ENCODE measurements at regions not wholly inside any gene's neighbourhood (a gene's known extent, or its start where the extent isn't known, plus 50 kb on each side); places are given as distances from the start of the nearest gene placed in this dataset.
A peak's percentile ranks its signal among the peaks of the same experiment; 100 is the strongest.

DNA sequence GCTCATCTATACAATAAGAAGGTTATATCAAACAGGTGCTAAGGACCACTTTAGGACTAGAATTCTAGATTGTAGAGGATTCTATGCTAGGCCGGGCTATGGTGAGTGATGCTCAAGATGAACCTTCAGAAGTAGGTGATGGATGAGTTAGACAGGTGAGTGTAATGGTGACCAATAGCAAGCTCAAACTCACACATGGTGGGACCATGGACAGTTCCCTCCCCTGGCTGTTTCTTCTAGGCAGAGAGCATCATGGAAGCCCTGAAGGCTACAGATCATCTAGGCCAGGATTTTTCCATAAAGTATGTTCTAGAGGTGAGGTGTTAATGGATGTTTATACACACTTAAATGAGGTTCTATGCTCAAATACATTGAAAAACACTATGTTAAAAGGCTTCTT is 162.2 kb upstream of the WDR11 start:
- no peak overlapping the region for H3K4me2 ChIP-seq (ENCODE audit: extremely low read depth, insufficient read depth, low read length)
- H3K27ac ChIP-seq (ENCODE audit: insufficient read depth, low read length), result no peak overlapping the region
- no peak overlapping the region for H3K9ac ChIP-seq (ENCODE audit: insufficient read depth, low read length)
- H3K79me2 ChIP-seq (ENCODE audit: control insufficient read depth, insufficient read depth, low read length), result no peaks in the 10 kb centered on the region
- no peaks in the 10 kb centered on the region for H3K9me3 ChIP-seq (ENCODE audit: control insufficient read depth, insufficient read depth, low read depth, low read length)
- H2AFZ ChIP-seq (ENCODE audit: low read length), result no peak overlapping the region
- TF ChIP-seq, protein P1, sequence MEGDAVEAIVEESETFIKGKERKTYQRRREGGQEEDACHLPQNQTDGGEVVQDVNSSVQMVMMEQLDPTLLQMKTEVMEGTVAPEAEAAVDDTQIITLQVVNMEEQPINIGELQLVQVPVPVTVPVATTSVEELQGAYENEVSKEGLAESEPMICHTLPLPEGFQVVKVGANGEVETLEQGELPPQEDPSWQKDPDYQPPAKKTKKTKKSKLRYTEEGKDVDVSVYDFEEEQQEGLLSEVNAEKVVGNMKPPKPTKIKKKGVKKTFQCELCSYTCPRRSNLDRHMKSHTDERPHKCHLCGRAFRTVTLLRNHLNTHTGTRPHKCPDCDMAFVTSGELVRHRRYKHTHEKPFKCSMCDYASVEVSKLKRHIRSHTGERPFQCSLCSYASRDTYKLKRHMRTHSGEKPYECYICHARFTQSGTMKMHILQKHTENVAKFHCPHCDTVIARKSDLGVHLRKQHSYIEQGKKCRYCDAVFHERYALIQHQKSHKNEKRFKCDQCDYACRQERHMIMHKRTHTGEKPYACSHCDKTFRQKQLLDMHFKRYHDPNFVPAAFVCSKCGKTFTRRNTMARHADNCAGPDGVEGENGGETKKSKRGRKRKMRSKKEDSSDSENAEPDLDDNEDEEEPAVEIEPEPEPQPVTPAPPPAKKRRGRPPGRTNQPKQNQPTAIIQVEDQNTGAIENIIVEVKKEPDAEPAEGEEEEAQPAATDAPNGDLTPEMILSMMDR (conservative IDR thresholded peaks at IDR 0.05 in 1 of 2, IDR thresholded peaks at IDR 0.05 in 1 of 2; ENCODE audit: low read depth in 1 of 2, low read length in 2 of 2), result no peak
- TF ChIP-seq EZH2 (IDR thresholded peaks at IDR 0.05; ENCODE audit: low read length, missing control alignments), result no peak
- no peaks in the 10 kb centered on the region for H3K27me3 ChIP-seq (ENCODE audit: control insufficient read depth, insufficient read depth, low read length)
- no peaks in the 10 kb centered on the region for H3K4me1 ChIP-seq (ENCODE audit: control insufficient read depth, extremely low read depth, insufficient read depth, low read length)
- peak in 1 of 2 donors; percentile 3 for DNase-seq (ENCODE audit: low read depth in 2 of 2)
- no peak overlapping the region for H3K4me3 ChIP-seq (replicated peaks in 1 of 4; ENCODE audit: control extremely low read depth in 1 of 4, insufficient read depth in 1 of 4, low read depth in 3 of 4, low read length in 4 of 4)
- H3K36me3 ChIP-seq (ENCODE audit: control insufficient read depth, insufficient read depth, low read length), result no peaks in the 10 kb centered on the region
- H4K20me1 ChIP-seq (ENCODE audit: control insufficient read depth, extremely low read depth, insufficient read depth, low read length), result no peaks in the 10 kb centered on the region

DNA sequence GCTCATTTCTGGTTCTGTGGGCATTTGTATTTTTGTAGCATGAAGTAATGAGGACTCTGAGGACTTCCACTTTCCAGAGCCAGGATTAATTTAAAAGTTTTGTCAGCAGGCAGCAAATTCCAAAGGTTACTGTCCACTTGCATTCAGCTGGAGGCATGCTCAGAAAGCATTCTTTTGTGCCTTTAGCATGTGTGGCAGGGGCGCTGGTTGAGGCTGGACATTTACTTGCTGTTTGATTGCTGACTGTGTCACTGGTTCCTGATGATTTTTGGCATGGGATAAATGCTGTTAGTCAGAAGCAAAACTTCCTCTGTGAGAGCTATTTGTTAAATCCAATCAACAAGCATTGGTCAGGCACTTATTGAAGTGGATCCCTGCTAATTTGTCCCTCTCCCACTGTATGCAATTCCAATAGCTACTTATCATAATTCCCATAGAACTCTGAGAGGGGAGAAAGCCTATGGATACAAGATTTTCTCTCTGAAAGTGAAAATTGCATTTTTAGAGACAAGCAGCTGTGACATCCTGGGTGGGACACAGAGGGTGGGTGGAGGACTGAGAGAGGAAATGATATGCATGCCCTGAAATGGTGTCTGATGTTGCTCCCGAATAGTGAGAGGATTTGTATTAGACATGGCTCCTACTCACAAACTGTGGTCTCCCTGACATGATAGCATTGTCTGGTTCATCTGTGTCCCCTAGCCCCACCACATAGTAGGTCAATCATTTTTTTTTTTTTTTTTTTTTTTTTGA is 161.2 kb upstream of the WDR11 start:
- TF ChIP-seq, protein P1 (conservative IDR thresholded peaks at IDR 0.05 in 1 of 2, IDR thresholded peaks at IDR 0.05 in 1 of 2; ENCODE audit: low read depth in 1 of 2, low read length in 2 of 2), result no peak
- TF ChIP-seq EZH2 (IDR thresholded peaks at IDR 0.05; ENCODE audit: low read length, missing control alignments), result no peak
- H3K9me3 ChIP-seq (ENCODE audit: control insufficient read depth, insufficient read depth, low read depth, low read length), result no peaks in the 10 kb centered on the region
- peak in 1 of 2 donors; percentile 20 for DNase-seq (ENCODE audit: low read depth in 2 of 2)

DNA sequence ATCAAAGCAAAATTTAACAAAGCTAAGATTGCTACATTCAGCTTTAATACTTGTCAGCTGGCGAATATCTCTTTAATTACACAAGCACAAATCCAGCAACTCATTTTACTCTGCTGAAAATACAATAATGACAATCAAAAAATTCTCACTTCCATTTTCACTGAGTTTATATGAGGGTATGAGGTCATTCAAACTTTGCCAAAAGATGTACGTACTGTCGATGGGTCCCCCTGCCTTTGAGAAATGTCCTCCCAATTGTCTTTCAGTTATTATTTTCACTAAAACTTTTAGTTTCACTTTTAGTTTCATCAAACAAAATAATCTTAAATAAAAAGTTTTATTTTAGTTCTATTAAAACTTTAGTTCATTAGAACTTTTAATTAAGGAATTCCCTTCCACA is 159.5 kb upstream of the WDR11 start:
- Histone ChIP-seq H3K36me3 (ENCODE audit: control insufficient read depth, insufficient read depth, low read length) (no peaks in the 10 kb centered on the region), H3K9me3 (ENCODE audit: control insufficient read depth, insufficient read depth, low read depth, low read length) (no peaks in the 10 kb centered on the region), H3K9ac (ENCODE audit: insufficient read depth, low read length) (no peak overlapping the region), H4K20me1 (ENCODE audit: control insufficient read depth, extremely low read depth, insufficient read depth, low read length) (no peaks in the 10 kb centered on the region), H2AFZ (ENCODE audit: low read length) (no peak overlapping the region), H3K4me1 (ENCODE audit: control insufficient read depth, extremely low read depth, insufficient read depth, low read length) (no peaks in the 10 kb centered on the region), H3K4me2 (ENCODE audit: extremely low read depth, insufficient read depth, low read length) (no peak overlapping the region), H3K27me3 (ENCODE audit: control insufficient read depth, insufficient read depth, low read length) (no peaks in the 10 kb centered on the region), H3K4me3 (replicated peaks in 1 of 4; ENCODE audit: control extremely low read depth in 1 of 4, insufficient read depth in 1 of 4, low read depth in 3 of 4, low read length in 4 of 4) (peak overlapping the region in 1 of 4 experiments; percentile 27), H3K79me2 (ENCODE audit: control insufficient read depth, insufficient read depth, low read length) (no peaks in the 10 kb centered on the region), H3K27ac (ENCODE audit: insufficient read depth, low read length) (no peak overlapping the region)
- TF ChIP-seq, protein P1 (conservative IDR thresholded peaks at IDR 0.05 in 1 of 2, IDR thresholded peaks at IDR 0.05 in 1 of 2; ENCODE audit: low read depth in 1 of 2, low read length in 2 of 2), result no peak
- DNase-seq (ENCODE audit: low read depth in 2 of 2), result no peak

More for the DNA sequence above, 161.2 kb upstream of the WDR11 start:
- Histone ChIP-seq H4K20me1 (ENCODE audit: control insufficient read depth, extremely low read depth, insufficient read depth, low read length) (no peaks in the 10 kb centered on the region), H3K36me3 (ENCODE audit: control insufficient read depth, insufficient read depth, low read length) (no peaks in the 10 kb centered on the region), H3K4me3 (replicated peaks in 1 of 4; ENCODE audit: control extremely low read depth in 1 of 4, insufficient read depth in 1 of 4, low read depth in 3 of 4, low read length in 4 of 4) (no peak overlapping the region), H3K27me3 (ENCODE audit: control insufficient read depth, insufficient read depth, low read length) (no peaks in the 10 kb centered on the region), H3K4me1 (ENCODE audit: control insufficient read depth, extremely low read depth, insufficient read depth, low read length) (no peaks in the 10 kb centered on the region), H3K9ac (ENCODE audit: insufficient read depth, low read length) (no peak overlapping the region), H3K4me2 (ENCODE audit: extremely low read depth, insufficient read depth, low read length) (no peak overlapping the region), H2AFZ (ENCODE audit: low read length) (no peak overlapping the region), H3K27ac (ENCODE audit: insufficient read depth, low read length) (no peak overlapping the region), H3K79me2 (ENCODE audit: control insufficient read depth, insufficient read depth, low read length) (no peaks in the 10 kb centered on the region)

Measured in fibroblast of lung (primary cell).